GM18520 (cell line): ENCODE measurements at regions not wholly inside any gene's neighbourhood (a gene's known extent, or its start where the extent isn't known, plus 50 kb on each side); places are given as distances from the start of the nearest gene placed in this dataset.
"Not testable (repeated sequence)": the region's sequence is repeated elsewhere in the genome, so short reads cannot be mapped to it uniquely, and the experiment has no call there.

Experiments
- ATAC-seq: cut with Tn5 transposase; IDR thresholded peaks from one replicate; pipeline ENCODE4 v1.9.1; 2021; ENCODE audit not compliant: unreplicated experiment

DNA sequence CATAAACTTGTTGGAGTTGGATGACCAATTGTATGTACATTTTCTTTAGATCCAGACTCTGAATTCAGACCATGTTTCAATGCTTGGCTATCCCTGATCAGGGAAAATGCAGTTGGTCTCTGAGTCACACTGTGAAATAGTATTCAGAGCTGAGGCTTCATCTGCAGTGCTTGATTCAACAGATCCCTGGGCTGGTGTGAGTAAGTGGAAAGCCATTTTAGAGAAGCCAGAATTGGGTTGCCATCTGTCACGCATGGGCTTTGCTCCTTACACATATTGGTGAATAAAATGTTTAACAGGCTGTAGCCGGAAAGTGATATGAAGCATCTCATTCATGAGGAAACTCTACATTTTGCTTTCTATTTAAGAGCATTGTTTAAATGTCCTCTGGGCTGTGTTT is 50.0 kb upstream of the ACYP2 start:
- no peak for ATAC-seq

DNA sequence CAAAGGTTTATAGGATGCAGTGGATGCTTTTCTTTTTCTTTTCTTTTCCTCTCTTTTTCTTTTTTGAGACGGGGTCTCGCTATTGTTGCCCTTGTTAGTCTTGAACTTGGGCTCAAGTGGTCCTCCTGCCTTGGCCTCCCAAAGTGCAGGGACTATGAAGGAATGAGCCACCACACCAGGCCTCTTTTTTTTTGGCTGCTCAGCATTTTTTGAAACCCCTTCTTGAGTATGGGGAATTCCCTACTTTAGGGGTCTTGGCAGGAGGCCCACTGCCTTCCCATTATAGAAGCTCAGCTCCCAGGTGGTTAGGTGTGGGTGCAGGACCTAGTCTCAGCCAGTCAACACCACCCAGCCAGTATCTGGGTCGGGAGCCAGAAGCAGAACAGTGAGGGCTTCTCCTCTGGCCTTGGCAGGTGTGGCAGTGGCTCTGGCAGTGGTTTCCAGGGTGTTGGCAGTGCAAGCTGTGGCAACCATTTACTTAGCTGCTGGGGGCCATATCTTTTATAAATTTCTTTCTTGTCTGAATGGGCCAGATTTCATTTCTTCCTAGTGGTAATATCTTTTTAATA is 51.4 kb upstream of the ACYP2 start:
- no peak for ATAC-seq

DNA sequence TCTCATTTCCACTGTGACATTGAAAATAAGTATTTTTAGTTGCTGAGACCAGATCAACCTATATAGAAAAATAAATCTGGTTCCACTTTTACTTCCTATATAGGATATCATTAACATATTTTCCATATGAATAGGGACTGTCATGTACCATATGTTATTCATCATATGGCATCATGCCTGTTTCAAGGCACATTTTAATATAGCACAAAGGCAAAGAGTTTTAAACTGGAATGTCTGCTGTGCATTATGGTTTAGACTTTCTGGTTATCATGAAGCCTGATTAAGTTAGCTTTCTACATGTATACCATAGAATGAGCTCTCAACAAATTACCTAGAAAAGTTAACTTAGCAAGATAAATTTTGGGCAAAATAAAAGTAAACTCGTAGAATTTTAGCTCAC is 53.0 kb upstream of the ACYP2 start:
- no peak for ATAC-seq

DNA sequence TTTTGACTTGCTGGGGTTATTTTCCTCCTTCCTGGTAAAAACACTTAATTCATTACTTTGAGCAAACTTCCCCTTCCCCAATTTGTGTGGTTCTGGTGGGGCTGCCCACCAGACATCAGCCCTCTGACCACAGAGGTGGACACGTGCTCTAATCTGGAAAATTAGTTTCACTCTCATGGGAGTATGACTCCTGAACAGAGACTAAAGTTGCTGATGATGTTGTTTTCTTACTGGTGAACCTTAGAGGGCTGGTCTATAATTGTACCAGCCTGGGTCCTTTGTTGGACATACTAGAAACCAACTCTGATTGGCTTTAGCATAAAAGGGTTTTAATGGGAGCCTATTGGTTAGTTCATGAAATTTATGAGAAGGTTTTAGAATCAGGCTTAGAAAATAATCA is 54.1 kb upstream of the ACYP2 start:
- no peak for ATAC-seq

DNA sequence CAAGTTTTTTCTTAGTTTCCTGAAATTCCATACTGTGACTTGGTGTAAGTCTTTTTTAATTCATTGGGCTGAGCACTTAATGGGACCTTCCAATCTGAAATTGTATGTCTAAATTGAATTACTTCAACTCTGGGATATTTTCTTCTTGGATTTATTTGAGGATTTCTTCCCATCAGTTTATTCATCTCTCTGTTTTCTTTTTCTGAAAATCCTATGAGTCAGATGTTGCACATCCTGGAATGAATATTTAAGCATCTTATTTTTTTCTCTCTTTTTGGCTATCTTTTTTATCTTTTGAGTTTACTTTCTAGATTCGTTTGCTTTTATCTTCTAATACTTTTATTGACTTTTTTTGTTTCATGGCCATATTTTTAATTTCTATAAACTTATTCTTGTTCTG is 55.4 kb upstream of the ACYP2 start:
- ATAC-seq, result no peak

DNA sequence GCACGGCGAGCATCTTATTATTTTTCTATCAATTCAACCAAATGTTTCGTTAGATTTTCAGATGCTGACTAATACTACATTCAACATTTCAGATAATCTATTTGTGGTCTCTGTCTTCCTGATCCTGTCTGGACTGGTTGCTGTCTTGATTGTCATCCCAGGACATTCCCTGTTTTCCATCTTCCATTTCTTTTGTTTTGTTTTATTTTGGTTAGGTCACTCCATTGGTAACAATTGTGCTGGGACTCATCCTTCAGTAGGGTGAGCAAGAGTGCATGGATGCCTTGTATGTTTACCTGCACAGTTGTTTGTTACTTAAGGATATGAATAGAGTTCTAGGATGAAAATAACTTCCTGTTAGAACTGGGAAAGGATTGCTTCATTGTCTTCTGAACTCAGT is 55.9 kb upstream of the ACYP2 start:
- ATAC-seq, result no peak

DNA sequence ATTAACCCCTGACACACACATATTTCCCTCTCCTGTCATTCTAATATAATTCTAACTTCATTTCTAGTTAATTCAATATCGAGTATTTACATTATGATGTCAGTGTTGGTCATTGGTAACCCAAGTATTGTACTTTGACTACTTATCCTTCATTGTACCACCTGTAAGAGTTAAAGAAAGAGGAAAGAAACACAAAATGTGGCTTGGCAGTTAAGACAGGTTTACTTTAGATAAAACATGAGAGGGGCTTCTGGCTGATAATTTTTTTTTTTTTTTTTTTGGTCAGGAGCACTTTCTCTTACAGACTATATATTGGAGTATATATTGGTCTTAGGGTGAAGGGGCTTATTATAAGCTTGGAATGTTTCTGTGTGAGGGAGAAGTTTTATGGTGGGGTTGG is 57.0 kb upstream of the ACYP2 start:
- no peak for ATAC-seq

DNA sequence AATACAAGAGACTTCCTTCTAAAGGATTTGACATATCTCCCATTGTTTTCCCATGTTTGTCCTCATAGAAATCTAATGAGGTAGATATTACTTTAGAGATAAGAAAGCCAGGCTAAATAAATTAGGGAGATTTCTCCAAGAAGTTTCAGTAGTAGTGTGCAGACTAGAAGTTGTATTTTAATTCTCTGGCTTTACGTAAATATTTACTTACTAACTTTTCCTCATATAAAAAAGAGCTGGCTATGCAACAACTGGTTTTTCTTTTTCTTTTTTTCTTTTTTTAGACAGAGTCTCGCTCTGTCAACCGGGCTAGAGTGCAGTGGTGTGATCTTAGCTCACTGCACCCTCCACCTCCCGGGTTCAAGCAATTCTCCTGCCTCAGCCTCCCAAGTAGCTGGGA is 60.6 kb upstream of the ACYP2 start:
- no peak for ATAC-seq

DNA sequence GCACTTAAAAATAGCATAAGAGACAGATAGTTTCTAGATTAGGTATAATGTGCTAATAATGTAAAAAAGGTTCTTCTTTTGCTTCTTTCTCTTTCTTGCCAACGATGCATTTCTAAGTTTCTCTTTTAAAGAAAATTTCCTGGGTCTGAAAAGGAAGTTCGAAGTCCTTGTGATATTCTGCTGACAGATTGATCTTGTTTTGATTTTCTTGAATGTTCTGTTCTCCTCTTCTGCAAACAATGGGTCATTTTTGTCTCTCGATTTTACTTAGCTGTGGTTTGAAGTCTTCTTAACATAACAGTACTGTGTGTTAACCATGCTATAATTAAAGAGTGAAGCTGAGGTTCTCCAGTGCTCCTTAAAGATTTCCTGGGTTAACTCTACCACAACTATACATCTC is 61.1 kb upstream of the ACYP2 start:
- peak; percentile 80 for ATAC-seq

DNA sequence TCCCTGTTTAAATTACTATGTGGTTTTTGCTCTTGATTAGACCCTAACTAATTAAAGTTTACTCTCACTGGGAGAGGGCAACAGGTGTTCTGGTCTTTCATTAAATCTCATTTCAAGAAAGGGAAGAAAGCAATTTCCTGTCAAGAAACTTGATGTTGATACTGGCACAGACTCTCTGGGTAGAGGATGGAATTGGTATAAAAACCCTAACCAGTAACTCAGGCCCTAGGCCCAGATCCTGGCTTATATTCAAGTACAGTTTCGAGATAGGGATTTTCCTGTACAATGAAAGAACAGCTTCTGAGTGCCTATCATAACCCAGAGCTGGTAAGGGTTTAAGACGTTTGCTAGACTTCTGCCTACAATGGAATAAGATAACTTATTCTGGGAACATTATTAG is 61.6 kb upstream of the ACYP2 start:
- no peak for ATAC-seq

DNA sequence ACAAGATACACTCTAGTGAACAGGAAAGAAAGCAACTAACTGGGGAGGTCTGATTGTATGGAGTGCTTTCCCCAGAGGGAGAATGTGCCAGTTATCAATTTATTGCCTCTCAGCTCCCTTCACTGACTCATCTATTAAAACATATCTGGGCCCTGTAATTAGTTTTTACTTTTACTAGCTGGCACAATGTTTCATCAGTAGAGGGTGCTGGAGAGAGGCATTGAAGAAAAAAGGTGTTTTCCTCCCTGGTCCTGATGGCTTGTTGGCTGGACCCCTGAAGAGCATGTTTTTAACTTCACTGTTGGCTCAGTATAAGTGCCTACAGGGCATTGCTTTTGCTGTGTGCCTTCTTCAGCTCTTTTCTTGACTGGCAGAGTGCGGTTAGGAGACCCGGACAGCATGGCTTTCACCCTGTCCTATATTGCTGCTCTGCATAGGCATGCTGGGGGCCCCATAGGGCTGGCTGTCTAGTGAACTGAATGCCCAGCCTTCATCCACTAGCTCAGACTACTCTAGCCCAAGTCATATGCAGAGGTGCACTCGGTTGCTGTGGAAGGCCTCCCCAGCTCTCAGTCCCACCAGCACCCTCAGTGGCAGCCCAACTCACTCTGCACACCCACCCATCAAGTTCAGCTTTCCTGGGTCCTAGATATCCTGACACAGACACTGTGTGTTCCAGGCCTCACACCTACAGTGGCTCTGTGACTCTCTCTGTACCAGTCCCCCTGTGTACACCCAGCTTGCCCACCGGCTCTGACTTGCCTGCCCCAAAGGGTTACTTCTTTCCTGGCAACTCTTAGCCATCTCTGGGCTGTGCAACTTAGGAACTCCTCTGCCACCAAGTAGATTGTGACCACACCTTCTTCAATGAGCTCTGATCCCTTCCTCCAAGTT is 62.3 kb upstream of the ACYP2 start:
- no peak for ATAC-seq

DNA sequence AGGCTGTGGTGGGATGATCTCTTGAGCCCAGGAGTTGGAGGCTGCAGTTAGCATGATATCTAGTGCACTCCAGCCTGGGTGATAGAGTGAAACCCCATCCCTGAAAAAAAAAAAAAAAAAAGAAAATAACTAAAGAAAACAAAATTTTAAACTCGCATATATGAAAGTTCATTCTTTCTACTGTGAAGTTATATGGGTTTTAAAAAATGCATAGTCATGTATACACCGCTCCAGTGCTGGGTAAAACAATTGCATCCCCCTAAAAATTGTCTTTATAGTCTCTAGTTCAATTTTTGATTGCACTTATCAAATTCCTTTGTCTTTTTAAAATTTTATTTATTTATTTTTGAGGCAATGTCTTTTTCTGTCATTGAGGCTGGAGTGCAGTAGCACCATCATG is 65.0 kb upstream of the ACYP2 start:
- no peak for ATAC-seq

DNA sequence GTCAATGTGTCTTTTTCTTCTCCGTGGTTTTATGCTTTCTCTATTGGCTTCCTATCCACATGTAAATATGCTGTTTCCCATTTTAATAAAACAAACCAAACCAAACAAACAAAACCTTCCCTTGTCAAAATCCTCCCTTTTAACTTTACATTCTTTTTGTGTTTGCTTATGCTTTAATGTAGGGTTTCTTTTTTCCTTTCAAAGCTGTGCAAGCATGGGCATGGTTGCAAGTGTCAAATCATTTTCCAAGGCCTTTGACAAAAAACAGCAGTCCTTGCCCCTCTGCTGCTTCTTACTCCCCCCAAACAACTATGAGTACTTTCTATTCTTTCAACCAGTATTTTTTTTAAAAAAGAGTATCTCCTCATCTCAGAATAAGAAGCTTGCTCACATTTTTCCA is 66.0 kb upstream of the ACYP2 start:
- ATAC-seq, result no peak

DNA sequence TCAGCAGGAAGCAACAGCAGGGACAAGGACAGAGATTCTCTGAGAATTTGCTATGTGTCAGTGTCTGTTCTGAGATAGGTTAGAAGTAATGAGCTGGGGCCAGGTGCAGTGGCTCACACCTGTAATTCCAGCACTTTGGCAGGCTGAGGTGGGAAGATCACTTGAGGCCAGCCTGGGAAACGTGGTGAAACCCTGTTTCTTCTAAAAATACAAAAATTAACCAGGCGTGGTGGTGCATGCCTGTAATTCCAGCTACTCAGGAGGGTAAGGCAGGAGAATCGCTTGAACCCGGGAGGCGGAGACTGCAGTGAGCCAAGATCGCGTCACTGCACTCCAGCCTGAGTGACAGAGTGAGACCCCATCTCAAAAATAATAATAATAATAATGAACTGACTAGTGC is 66.5 kb upstream of the ACYP2 start:
- ATAC-seq, result not testable (repeated sequence)

DNA sequence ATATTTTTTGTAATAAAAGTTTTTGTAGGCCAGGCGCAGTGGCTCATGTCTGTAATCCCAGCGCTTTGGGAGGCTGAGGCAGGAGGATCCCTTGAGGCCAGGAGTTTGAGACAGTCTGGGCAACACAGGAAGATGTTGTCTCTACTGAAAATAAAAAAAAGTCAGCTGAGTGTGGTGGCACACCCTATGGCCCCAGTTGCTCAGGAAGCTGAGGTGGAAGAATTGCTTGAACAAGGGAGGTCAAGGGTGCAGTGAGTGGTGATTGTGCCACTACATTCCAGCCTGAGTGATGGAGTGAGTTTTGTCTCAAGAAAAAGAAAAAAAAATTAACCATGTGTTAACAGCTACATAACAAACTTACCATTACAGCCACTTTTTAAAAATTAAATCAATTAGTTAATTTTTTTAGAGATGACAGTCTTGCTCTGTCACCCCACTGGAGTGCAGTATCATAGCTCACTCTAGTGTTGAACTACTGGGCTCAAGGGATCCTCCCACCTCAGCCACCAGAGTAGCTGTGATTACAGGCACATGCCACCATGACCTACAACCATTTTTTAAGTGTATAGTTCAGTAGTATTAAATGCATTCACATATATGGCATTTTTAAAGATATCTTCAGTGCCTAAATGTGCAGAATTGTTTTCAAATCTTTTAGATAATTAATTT is 67.2 kb upstream of the ACYP2 start:
- ATAC-seq, result no peak

DNA sequence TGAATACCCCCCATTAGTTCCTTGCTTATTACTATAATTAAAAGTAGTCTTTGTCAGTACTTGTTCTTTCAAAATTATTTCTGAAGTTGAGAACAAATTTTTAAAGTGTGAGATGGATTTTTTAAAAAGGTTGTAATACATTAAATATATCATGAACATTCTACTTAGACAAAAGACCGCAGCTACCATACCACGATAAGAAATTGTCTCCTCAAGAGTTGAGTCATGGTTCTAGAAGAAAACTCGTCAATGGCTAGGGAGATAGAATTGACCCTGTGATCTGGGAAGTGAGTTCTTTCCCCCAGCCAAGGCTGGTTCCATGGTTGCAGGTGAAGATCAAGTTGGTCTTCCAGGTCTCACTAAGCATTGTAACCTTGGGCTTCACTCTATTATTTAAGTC is 67.8 kb upstream of the ACYP2 start:
- no peak for ATAC-seq

DNA sequence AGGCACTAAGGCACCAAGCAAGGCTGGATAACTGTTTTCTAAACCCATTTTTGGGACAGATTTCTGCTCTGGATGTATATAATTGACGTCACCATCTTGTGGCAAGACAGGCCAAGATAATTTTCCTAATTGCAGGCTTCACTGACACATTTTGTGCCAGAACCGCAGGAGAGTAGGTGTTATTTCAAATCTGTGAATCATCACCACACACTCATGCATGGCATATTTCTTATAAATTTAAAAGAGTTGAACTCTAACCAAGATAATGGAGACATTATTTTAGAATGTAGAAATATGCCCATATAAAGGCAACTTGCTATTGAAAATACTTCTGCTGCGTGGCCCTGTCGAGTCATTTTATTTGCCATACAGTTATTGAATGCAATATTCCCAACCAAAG is 68.3 kb upstream of the ACYP2 start:
- no peak for ATAC-seq

DNA sequence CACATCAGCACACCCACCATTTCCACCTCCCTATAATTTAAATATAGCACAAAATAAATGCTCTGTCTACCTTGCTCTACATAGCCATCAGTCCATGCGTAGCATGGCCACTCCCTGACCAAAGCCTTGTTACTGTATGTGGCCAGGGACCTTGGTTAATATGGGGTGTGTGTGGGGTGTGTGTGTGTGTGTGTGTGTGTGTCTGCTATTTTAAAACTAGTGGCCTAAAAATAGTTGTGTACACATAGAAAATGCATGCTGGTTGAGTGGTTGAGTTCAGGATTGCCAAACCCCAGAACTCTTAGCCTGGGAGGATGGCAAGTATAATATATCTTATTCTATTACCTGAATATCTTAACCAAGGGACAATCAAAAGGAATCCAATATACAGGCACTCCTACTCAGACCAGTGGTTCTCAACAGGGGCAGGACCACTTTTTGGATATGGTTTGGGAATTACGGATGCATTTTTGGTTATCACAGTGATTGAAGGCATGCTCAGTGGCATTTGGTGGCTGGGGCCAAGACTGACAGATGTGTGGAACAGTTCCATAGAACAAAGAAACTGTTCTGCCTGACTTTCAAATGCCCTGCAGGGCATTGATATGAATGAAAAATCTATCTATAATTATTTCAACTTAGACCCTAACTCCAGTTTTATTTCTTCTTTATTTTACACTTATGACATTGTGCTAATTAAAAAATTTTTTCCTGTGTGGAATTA is 72.3 kb upstream of the PSME4 start:
- no peak for ATAC-seq

DNA sequence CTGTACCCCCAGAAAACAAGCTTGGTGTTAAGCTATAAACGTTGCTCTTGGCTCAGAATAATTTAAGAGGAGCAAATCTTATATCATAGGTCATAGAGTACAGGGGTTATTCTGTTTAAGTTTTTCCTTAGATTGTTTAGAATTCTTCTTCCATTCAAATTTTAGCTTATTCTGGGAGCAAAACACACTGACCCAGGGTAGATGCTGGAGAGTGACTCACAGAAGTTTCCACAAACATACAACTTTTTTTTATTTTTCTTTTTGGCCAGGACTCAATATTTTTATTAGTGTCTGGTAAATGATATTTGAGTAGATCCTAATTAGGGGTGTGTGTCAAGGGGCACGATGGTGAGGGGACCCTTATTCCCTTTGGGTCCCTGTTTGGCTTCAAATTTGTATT is 71.5 kb upstream of the PSME4 start:
- no peak for ATAC-seq

DNA sequence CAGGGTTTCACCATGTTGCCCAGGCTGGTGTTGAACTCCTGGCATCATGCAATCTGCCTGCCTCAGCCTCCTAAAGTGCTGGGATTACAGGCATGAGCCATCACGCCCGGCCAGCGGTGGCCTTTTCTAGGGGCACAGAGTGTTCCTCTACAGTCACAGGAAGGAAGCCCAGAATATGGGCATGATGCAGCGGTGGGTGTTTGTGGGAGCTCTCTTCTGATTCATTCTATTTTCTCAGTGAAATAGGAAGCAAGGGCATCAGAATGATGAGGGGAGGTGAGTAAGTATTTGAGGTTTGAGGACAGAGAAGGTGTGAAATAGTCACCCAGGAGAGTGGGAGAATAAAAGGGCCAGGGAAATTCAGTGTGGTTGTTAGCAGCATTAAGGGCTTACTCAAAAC is 70.3 kb upstream of the PSME4 start:
- no peak for ATAC-seq

DNA sequence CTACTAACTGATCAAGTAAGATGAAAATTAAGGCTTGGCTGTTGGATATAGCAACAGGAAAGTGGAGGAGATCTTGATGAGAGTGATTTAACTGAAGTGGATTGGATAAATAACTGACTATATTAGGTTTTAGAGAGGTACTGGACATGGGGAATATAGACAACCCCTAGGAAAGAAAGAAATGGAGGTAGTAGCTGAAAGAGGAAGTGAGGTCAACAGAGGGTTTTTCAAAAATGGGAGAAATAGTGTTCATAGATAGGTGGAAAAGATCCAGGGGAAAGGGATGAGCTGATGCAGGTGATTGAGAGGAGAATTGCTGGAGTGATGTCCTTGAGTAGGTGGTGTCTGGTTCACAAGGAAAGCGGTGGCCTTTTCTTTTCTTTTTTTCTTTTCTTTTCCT is 69.9 kb upstream of the PSME4 start:
- ATAC-seq, result no peak

DNA sequence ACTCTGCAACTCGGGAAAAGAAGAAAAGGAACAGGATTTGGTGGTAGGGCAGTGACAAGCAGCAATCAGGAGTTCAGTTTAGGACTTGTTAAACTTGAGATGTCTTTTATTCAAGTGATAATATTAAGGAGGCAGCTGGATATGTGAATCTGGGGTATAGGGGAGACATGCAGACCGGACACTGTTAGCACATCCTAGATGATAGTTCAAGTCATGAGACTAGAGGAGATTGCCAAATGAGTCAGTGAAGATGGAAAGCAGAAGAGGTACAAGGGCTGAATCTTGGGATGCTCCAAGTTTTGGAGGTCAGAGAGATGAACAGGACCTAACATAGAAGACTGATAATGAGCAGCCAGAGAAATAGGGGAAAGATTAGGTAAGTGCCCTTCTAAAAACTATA is 69.5 kb upstream of the PSME4 start:
- ATAC-seq, result no peak
